GM18507 (cell line): ENCODE measurements at regions not wholly inside any gene's neighbourhood (a gene's known extent, or its start where the extent isn't known, plus 50 kb on each side); places are given as distances from the start of the nearest gene placed in this dataset.
A peak's percentile ranks its signal among the peaks of the same experiment; 100 is the strongest.

Experiments used
- DNase-seq: peaks from one replicate; pipeline ENCODE4 v3.0.0; 2011; ENCODE audit warnings: low read depth; ENCODE audit not compliant: insufficient read length; ENCODE audit errors: extremely low spot score
- FAIRE-seq: peaks from 2 replicates; lab custom pipeline; 2011; peaks lifted over from hg19 to GRCh38; lab: Jason Lieb, UNC

DNA sequence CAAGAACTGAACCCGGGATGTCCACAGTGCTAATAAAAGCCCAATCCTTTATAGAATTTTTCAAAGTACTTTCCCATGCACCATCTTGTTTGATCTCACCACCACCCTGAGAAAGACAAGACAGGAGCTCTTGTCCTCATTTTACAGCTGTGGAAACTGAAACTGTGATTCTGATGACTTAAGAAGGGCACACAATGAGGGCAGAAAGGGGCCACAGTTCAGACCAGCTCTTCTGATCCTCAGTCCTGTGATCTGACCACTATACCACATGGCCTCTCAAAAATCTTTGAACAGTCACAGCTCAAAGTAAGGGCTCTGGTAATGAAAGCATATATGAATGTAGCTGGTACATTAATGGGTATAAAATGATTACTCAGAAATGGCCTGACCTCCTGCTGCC, 127.3 kb upstream of the CPEB2 start:
- DNase-seq, result no peak
- peak; percentile 87 for FAIRE-seq

DNA sequence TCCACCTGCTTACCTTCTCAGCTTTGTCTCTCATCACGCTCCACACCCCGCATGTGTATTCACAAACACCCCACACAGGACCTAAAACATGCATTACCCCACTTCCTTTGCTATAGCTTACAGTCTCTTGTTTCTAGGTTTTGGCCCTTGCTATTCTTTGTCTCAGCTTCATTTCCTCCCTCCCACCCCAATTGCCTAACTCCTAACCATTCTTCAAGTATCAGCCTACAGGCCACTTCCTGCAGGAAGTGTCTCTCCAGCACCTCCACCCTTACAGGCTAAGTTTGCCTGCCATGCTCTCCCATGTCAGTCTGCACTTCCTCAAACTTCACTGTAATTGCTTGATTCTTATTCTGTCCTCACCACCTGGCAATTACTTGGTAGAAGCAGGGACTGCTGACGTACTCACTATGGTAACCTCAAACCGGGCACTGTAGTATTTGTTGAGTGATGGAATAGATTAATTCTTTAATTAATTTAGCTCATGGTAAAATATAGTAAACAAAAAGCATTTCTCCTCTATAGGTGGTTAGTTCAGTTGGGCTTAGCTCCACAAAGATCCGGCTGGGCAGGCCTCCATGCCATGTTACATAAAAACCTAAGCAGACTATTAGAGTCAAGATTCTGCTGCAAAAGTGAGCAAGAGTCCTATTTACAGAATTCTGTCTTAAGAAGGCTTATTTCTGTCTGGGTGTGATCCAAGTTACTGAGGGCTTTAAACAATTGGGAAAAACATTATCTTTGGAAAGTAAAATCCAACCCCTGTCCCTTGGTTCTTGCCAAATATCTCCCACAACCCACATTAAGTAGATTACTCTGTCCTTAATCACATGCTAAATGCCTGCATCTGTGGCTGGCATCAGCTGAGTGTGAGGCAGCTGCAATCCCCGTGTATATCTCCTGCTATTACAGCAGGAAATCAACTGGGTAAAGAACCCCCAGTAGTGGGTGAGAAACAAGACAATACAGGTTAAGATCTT, 124.7 kb upstream of the CPEB2 start:
- FAIRE-seq, result peak; percentile 75
- DNase-seq, result no peak

GRCh38 chr4:14878681-14879080, 123.6 kb upstream of the CPEB2 start:
- DNase-seq, result no peak
- FAIRE-seq, result no peak

DNA sequence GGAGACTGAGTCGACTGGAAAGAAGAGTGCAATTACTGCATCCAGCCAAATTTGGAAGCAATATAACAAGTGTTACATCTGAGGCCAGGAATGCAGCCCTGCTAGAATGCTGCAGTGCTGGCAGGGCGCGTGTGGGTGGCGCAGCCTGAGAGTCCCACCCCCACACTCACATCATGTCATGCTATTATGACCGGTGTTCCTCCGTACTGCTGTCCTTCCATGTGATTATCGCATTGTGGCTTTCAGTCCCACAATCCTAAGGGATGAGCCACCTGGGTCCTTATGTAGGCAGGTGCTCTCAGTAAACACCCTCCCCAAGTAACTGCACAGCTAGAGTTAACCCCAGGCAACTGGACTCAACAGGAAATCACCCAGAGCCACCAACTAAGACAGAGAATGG, 122.6 kb upstream of the CPEB2 start:
- no peak for DNase-seq
- no peak for FAIRE-seq

DNA sequence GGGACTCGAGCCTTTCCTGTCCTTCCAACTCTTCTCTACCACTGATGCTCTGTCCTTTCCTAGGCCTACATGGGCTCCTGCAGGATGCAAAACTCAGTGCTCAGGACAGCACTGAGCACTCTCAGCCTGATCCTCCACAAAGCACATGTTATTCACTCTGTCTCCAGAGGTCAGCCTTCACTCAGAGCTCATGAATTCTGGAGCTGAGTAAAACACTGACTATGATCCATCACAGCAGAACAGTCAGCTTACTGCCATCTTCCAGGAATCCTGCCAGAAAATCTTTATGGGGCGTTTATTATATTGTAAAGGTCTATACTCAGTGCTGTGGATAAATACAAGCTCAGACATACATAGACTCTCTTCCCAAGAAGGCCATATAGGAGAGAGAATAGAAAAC, 121.5 kb upstream of the CPEB2 start:
- DNase-seq, result no peak
- no peak for FAIRE-seq

DNA sequence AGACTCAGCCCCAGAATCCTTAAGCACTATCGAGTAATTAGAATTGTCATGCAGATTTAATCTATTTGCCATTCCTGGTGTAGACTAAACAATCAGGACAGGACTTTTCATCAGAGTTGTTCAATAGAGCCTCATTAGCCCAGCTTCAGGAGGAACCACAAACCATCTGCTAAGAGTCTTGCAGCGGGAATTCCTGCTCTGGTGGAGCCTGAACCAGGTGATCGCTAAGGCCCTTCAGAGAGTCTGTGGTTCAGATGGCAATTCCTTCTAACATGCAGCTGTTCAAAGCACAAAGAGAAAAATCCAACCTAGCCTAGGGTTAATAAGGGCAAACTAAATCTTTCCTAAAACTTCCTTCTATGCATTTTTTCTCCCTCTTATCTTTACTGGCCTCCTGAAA, 119.1 kb upstream of the CPEB2 start:
- FAIRE-seq, result peak; percentile 31
- DNase-seq, result no peak

GRCh38 chr4:14883661-14884060, 118.6 kb upstream of the CPEB2 start:
- FAIRE-seq (no peak), DNase-seq (no peak)

- FAIRE-seq (no peak), DNase-seq (no peak)
Measured at GRCh38 chr4:14887842-14888433, 114.3 kb upstream of the CPEB2 start.

DNA sequence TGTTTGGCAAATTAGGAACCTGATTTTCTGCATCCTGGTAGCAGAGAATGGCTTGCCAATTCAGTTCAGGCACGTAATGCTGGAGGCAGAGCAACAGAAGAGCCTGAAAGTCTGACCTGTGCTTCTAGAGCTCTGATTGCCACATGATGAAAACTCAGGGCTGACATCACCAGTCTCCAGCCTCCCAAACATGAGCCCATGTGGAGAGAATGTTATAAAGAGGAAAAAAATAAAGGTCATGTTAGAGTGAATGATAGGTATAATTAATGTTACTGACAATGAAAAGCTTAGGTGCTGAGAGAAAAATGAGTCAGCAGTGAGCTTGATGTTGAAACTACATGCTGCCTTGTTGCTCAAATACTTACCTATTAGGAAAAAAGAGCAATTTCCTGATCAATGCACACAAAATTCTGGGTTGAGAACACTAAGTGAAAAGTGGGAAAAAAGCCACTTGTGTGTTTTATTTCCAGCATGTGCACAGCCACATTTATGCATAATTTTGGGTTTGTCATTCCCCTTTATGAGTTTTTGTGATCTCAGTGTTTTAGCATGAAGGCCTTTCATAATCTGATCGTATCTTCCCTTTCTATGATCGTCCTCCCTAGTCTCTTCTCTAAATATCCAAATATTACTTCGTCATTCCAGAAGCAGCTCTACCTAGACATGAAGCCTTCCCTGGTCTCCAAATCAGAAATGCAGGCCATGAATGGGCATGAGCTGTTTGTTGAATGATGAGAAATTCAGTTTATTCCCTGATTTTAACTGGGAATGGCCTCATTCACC, 113.3 kb upstream of the CPEB2 start:
- FAIRE-seq (no peak), DNase-seq (no peak)

DNA sequence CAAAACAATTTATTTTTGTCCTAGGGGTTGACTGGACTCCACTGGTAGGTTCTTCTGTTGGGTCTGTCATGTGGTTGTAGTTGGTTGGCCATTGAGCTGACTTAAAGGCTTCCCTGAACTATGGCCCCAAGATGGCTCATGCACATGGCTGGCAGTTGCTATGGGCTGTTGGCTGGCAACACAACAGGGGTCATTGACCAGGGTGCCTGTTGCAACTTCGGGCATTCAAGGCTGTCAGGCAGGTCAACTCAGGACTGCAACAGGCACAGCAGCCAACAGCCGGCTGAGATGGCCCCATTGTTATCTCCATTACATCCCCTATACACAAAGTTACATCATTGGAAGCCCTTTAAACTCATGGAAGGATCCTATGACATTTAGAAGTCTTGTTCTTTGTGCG, 109.7 kb upstream of the CPEB2 start:
- FAIRE-seq (no peak), DNase-seq (no peak)

DNA sequence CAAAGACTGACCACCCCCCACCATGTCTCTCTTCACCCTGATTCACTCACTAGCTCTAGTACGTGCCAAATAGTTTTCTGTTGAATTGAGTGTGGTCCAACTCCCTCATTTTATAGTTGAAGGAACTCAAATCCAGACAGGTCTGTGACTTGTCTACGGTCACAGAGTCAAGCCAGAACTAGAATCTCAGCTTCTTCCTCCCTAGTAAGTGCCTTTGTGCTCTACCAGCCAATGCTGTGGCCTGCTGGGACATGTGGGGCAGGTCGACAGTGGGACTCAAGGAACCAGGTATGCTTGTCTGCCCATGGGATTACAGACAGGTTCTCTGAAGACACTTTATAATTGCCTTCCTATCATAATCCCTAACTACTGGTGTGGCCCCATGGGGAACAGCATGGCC, 108.6 kb upstream of the CPEB2 start:
- no peak for DNase-seq

GRCh38 chr4:14894392-14895292, 107.6 kb upstream of the CPEB2 start:
- FAIRE-seq (no peak), DNase-seq (no peak)

More for the DNA sequence above, 108.6 kb upstream of the CPEB2 start:
- FAIRE-seq, result no peak

GRCh38 chr4:14896656-14897175, 105.6 kb upstream of the CPEB2 start:
- no peak for DNase-seq
- FAIRE-seq, result no peak

GRCh38 chr4:14897217-14897616, 105.1 kb upstream of the CPEB2 start:
- FAIRE-seq (no peak), DNase-seq (no peak)

- FAIRE-seq (no peak), DNase-seq (no peak)
Measured at GRCh38 chr4:14898989-14899388, 103.3 kb upstream of the CPEB2 start.

GRCh38 chr4:14902342-14902741, 99.9 kb upstream of the CPEB2 start:
- FAIRE-seq, result no peak
- DNase-seq, result no peak

GRCh38 chr4:14903321-14903720, 99.0 kb upstream of the CPEB2 start:
- DNase-seq, result no peak

DNA sequence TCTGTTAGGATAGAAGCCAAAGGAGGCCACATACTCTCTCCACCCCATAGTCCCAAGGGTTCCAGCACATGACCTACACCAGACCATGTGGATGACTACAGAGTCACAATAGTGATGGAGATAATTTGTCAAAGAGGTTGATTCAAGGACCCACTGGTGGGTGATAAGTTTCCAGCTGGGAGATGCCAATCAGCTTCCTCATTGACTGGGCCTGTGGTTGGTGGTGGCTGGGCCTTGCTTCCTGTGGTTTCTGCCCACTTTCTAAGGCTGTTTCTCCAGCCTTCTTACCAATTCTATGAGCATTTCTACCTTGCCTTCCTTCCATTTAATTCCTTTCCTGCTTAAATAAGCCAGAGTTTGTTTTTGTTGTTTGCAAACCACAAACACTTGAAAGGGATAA, 95.5 kb upstream of the CPEB2 start:
- FAIRE-seq (no peak), DNase-seq (no peak)

More at GRCh38 chr4:14903321-14903720, 99.0 kb upstream of the CPEB2 start:
- no peak for FAIRE-seq

- DNase-seq, result no peak
- FAIRE-seq, result no peak
Measured at GRCh38 chr4:14908635-14909034, 93.6 kb upstream of the CPEB2 start.
